DMS153 (cell line): ENCODE measurements at regions not wholly inside any gene's neighbourhood (a gene's known extent, or its start where the extent isn't known, plus 50 kb on each side); places are given as distances from the start of the nearest gene placed in this dataset.
"Not testable (repeated sequence)": the region's sequence is repeated elsewhere in the genome, so short reads cannot be mapped to it uniquely, and the experiment has no call there.

Experiments
- DNase-seq: peaks from one replicate; lab custom pipeline; 2025; lab: John Stamatoyannopoulos, UW

GRCh38 chr12:13924286-13924685 is 57.1 kb downstream of the GRIN2B start:
- DNase-seq = no peak

GRCh38 chr12:13918897-13919296 is 62.5 kb downstream of the GRIN2B start:
- no peak for DNase-seq

GRCh38 chr12:13915096-13915495 is 66.3 kb downstream of the GRIN2B start:
- no peak for DNase-seq

GRCh38 chr12:13913371-13913770 is 68.0 kb downstream of the GRIN2B start:
- no peak for DNase-seq

- DNase-seq = no peak
Observed at GRCh38 chr12:13911756-13912554, 69.4 kb downstream of the GRIN2B start.

- DNase-seq = no peak
Observed at GRCh38 chr12:13905794-13906193, 75.6 kb downstream of the GRIN2B start.

- DNase-seq = no peak
Observed at GRCh38 chr12:13900718-13901117, 80.7 kb downstream of the GRIN2B start.

- not testable (repeated sequence) for DNase-seq
Observed at GRCh38 chr12:13898387-13898786, 83.0 kb downstream of the GRIN2B start.

GRCh38 chr12:13897811-13898210 is 83.6 kb downstream of the GRIN2B start:
- no peak for DNase-seq

GRCh38 chr12:13896063-13896626 is 85.3 kb downstream of the GRIN2B start:
- DNase-seq = no peak

- DNase-seq = no peak
Observed at GRCh38 chr12:13891902-13892301, 89.5 kb downstream of the GRIN2B start.

- DNase-seq = no peak
Observed at GRCh38 chr12:13890943-13891342, 90.5 kb downstream of the GRIN2B start.

GRCh38 chr12:13887779-13888388 is 93.5 kb downstream of the GRIN2B start:
- DNase-seq = no peak

GRCh38 chr12:13882176-13882575 is 99.2 kb downstream of the GRIN2B start:
- DNase-seq = no peak

GRCh38 chr12:13880613-13881012 is 100.8 kb downstream of the GRIN2B start:
- DNase-seq = no peak

- no peak for DNase-seq
Observed at GRCh38 chr12:13875744-13876143, 105.7 kb downstream of the GRIN2B start.

- DNase-seq = no peak
Observed at GRCh38 chr12:13870255-13870654, 111.1 kb downstream of the GRIN2B start.

- DNase-seq = peak; percentile 47
Observed at GRCh38 chr12:13864081-13864673, 117.2 kb downstream of the GRIN2B start.

- no peak for DNase-seq
Observed at GRCh38 chr12:13857750-13858149, 123.7 kb downstream of the GRIN2B start.

GRCh38 chr12:13853471-13853870 is 127.9 kb downstream of the GRIN2B start:
- no peak for DNase-seq

- DNase-seq = peak; percentile 51
Observed at GRCh38 chr12:13851828-13852227, 129.6 kb downstream of the GRIN2B start.

GRCh38 chr12:13849456-13849855 is 131.9 kb downstream of the GRIN2B start:
- DNase-seq = no peak

- no peak for DNase-seq
Observed at GRCh38 chr12:13843841-13844240, 137.6 kb downstream of the GRIN2B start.
